ENCODE measurements at regions not wholly inside any gene's neighbourhood (a gene's known extent, or its start where the extent isn't known, plus 50 kb on each side); places are given as distances from the start of the nearest gene placed in this dataset.

DNA sequence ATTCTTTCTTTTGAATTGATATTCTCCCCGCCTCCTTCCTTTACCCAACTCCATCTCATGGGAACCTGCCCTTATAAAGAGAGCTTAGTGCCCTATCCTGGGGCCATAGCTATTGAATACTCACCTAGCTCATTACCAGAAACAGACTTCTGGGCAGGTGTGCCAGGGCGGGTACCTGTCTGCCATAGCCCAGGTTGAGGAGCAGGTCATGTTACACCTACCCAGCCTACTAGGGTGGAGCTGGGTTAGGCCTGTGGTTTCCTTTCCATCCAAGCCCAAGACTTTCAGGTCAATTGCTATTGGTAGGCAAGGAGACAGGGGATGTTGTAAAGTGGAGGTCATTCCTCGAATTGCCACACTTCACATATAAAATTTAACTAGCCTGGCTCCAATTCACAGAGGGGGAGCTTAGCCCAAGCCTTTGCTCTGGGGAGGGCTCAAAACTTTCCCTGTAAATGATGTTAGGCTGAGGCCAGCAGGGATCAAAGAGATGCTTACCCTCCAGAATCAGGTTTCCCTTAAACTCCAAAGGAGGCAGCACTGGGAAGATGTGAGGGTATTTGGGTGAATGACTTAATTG, 87.1 kb upstream of the IPO9 start:
- Histone ChIP-seq H3K27me3 (no peaks in the 10 kb centered on the region), H3K27ac (no peak overlapping the region), H3K4me3 (no peak overlapping the region), H3K4me1 (peaks cover 20% of the 10 kb centered on the region), H3K9me3 (no peaks in the 10 kb centered on the region), H3K36me3 (no peaks in the 10 kb centered on the region)
- DNase-seq (no peak), ATAC-seq (no peak)
- intact Hi-C loops (cut with DNase I): no loop called here
- TF ChIP-seq, protein P1, sequence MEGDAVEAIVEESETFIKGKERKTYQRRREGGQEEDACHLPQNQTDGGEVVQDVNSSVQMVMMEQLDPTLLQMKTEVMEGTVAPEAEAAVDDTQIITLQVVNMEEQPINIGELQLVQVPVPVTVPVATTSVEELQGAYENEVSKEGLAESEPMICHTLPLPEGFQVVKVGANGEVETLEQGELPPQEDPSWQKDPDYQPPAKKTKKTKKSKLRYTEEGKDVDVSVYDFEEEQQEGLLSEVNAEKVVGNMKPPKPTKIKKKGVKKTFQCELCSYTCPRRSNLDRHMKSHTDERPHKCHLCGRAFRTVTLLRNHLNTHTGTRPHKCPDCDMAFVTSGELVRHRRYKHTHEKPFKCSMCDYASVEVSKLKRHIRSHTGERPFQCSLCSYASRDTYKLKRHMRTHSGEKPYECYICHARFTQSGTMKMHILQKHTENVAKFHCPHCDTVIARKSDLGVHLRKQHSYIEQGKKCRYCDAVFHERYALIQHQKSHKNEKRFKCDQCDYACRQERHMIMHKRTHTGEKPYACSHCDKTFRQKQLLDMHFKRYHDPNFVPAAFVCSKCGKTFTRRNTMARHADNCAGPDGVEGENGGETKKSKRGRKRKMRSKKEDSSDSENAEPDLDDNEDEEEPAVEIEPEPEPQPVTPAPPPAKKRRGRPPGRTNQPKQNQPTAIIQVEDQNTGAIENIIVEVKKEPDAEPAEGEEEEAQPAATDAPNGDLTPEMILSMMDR (IDR thresholded peaks at IDR 0.05): no peak

DNA sequence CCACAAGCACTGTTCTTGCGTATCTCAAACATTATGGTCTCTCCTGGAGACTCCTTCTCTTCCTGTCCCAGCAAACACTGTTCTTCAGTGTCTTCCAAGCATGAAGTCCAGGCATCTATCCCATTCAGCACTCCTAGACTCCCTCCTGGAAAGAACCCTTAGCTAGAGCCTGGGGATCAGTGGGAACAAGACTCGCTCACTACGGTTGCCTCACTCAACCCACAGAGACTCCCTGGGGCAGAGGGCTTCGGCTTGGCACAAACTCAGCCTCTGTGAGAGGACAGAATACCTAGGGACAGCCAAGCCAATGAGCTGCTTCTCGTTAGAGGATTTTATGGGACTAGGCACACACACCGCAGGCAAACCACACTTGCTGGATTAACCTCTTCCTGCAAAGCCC, 86.5 kb upstream of the IPO9 start:
- H3K4me1 ChIP-seq: peaks cover 15% of the 10 kb centered on the region
- intact Hi-C loops (cut with DNase I): no loop called here
- H3K27ac ChIP-seq: no peak overlapping the region

DNA sequence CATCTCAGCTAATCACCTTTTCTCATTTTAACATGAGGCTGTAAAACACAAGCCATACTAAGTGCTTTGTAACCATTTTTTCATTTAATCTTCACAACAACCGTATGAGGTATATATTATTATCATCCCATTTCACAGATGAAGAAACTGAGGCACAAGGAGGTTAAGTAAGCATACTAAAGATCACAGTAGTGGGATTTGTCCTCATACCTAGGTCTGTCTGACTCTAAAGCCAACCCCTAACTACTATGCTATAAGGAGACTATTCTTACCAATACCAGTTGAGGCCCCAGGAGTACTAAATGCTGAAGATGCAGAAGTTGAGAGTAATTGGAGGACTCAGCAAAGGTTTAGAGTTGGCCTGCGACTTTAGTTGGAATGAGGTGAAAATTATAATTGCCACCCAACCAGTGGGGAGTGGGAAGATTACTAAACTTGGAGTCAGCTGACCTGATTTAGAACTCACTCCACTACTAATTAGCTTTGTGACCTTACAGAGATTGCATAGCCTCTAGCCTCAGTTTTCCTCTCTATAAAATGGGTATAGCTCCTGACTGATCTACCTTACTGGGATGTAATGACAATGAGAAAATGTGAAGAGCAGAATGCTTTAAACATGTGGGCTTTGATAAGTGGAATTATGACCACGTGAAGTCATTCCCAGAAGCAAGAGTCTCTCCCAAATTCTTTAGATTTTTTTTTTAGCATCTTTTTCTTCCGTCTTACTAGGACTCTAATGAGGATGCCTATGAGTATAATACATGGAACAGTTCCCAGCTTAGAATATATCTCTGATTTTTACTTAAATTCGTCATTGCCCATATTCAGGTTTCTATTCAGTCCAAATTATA, 85.8 kb upstream of the IPO9 start:
- Histone ChIP-seq H3K36me3 (no peaks in the 10 kb centered on the region), H3K4me3 (no peak overlapping the region), H3K9me3 (no peaks in the 10 kb centered on the region), H3K27ac (no peak overlapping the region), H3K4me1 (peaks cover 15% of the 10 kb centered on the region), H3K27me3 (no peaks in the 10 kb centered on the region)
- DNase-seq (no peak), ATAC-seq (no peak)
- TF ChIP-seq, protein P1 (IDR thresholded peaks at IDR 0.05): no peak
- intact Hi-C loops (cut with DNase I): no loop called here

More for the DNA sequence above, 86.5 kb upstream of the IPO9 start:
- no peaks in the 10 kb centered on the region for H3K27me3 ChIP-seq
- DNase-seq (no peak), ATAC-seq (no peak)
- TF ChIP-seq, protein P1 (IDR thresholded peaks at IDR 0.05): no peak
- H3K9me3 ChIP-seq: no peaks in the 10 kb centered on the region
- H3K4me3 ChIP-seq: no peak overlapping the region
- H3K36me3 ChIP-seq: no peaks in the 10 kb centered on the region

DNA sequence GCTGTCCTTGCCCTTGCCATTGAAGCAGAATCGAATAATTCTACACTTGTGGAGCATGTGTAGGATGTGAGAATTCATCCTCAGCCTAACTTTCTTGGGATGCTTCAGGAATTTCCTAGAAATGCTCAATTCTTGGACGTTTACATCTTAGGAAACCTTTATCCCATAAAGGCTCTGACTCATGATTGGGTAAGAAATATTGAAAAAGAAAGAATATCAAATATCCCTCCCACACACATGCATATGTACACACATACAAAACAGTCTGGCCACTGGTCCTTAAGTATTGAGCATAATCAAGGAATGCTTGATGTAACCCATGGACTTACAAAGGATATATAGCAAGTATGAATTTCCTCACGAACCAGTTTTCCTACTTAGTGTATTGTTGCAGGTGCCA, 83.9 kb upstream of the IPO9 start:
- ATAC-seq (no peak), DNase-seq (no peak)
- no peaks in the 10 kb centered on the region for H3K9me3 ChIP-seq
- H3K27me3 ChIP-seq: no peaks in the 10 kb centered on the region
- no peak overlapping the region for H3K27ac ChIP-seq
- intact Hi-C loops (cut with DNase I): no loop called here
- no peaks in the 10 kb centered on the region for H3K36me3 ChIP-seq
- TF ChIP-seq, protein P1 (IDR thresholded peaks at IDR 0.05): no peak
- no peak overlapping the region for H3K4me3 ChIP-seq
- peaks cover 12% of the 10 kb centered on the region for H3K4me1 ChIP-seq

- DNase-seq: no peak
- H3K27me3 ChIP-seq: no peaks in the 10 kb centered on the region
- no peak overlapping the region for H3K27ac ChIP-seq
- peaks cover 10% of the 10 kb centered on the region for H3K4me1 ChIP-seq
- intact Hi-C loops (cut with DNase I): no loop called here
- ATAC-seq: no peak
- H3K9me3 ChIP-seq: no peaks in the 10 kb centered on the region
- H3K36me3 ChIP-seq: no peaks in the 10 kb centered on the region
- H3K4me3 ChIP-seq: no peak overlapping the region
- TF ChIP-seq, protein P1 (IDR thresholded peaks at IDR 0.05): no peak
Observed at GRCh38 chr1:201746156-201746555, 82.8 kb upstream of the IPO9 start.

Data from upper lobe of right lung (tissue), 1 donor.